HepG2 (cell line): ENCODE measurements at regions not wholly inside any gene's neighbourhood (a gene's known extent, or its start where the extent isn't known, plus 50 kb on each side); places are given as distances from the start of the nearest gene placed in this dataset.

Experiments used
- ATAD3A ChIP-seq: sonication (generic); formaldehyde crosslinking; IDR thresholded peaks from 2 replicates; pipeline ENCODE4 v1.4.0; 2020; ENCODE audit warnings: missing genetic modification reagents
- EZH2 ChIP-seq: conservative IDR thresholded peaks from 2 replicates; pipeline ENCODE4 v1.6.1; 2012; ENCODE audit warnings: mild to moderate bottlenecking, low read depth, low read length, moderate library complexity
- PHF21A ChIP-seq: sonication (generic); formaldehyde crosslinking; IDR thresholded peaks from 2 replicates; pipeline ENCODE4 v1.5.0; 2020; ENCODE audit warnings: mild to moderate bottlenecking, missing genetic modification reagents
- RCOR2 ChIP-seq: IDR thresholded peaks from 2 replicates; pipeline ENCODE4 v1.6.1; 2016; ENCODE audit warnings: missing biosample characterization, missing genetic modification reagents
- TF ChIP-seq, protein P1 (sequence below): IDR thresholded peaks from 2 replicates; pipeline ENCODE4 v1.6.1; 2012; ENCODE audit warnings: inconsistent platforms
- TF ChIP-seq, protein P2 (sequence below): sonication (generic); formaldehyde crosslinking; IDR thresholded peaks from 2 replicates; pipeline ENCODE4 v1.5.0; 2020; ENCODE audit warnings: mild to moderate bottlenecking, missing genetic modification reagents, moderate library complexity
- TF ChIP-seq, protein P3 (sequence below): fragments of 450-650 bp; IDR thresholded peaks from 2 replicates; pipeline ENCODE4 v1.6.1; 2016
- TF ChIP-seq, protein P4 (sequence below): IDR thresholded peaks from 2 replicates; pipeline ENCODE4 v1.6.1; 2012; ENCODE audit warnings: low read depth, low read length, improper control_type of control experiment

DNA sequence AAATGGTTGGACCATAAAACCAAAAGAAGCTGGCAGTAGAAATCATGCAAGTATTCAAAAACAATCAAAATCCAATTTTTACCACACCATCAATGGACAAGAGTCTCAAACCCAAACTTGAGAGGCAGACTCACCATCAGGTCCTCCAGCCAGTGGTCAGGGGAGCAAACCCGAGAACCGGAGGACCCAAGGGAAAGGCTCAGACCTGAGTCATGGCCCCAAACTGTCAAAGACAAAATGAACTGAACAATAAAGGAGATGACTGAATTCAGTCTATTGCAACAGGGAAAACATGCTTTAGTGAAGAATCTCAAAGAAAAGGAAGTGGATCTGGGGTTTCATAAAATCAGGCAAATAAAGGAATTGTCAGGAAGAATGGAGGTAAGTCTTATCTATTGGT lies 150.7 kb upstream of the MGAT5 start:
- TF ChIP-seq, protein P1, sequence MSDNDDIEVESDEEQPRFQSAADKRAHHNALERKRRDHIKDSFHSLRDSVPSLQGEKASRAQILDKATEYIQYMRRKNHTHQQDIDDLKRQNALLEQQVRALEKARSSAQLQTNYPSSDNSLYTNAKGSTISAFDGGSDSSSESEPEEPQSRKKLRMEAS = no peak
- TF ChIP-seq PHF21A (CRISPR knock-in tag) (no peak), RCOR2 (no peak), ATAD3A (CRISPR knock-in tag) (no peak), EZH2 (no peak)
- TF ChIP-seq, protein P2, sequence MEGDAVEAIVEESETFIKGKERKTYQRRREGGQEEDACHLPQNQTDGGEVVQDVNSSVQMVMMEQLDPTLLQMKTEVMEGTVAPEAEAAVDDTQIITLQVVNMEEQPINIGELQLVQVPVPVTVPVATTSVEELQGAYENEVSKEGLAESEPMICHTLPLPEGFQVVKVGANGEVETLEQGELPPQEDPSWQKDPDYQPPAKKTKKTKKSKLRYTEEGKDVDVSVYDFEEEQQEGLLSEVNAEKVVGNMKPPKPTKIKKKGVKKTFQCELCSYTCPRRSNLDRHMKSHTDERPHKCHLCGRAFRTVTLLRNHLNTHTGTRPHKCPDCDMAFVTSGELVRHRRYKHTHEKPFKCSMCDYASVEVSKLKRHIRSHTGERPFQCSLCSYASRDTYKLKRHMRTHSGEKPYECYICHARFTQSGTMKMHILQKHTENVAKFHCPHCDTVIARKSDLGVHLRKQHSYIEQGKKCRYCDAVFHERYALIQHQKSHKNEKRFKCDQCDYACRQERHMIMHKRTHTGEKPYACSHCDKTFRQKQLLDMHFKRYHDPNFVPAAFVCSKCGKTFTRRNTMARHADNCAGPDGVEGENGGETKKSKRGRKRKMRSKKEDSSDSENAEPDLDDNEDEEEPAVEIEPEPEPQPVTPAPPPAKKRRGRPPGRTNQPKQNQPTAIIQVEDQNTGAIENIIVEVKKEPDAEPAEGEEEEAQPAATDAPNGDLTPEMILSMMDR (CRISPR knock-in tag) = no peak
- TF ChIP-seq, protein P3, sequence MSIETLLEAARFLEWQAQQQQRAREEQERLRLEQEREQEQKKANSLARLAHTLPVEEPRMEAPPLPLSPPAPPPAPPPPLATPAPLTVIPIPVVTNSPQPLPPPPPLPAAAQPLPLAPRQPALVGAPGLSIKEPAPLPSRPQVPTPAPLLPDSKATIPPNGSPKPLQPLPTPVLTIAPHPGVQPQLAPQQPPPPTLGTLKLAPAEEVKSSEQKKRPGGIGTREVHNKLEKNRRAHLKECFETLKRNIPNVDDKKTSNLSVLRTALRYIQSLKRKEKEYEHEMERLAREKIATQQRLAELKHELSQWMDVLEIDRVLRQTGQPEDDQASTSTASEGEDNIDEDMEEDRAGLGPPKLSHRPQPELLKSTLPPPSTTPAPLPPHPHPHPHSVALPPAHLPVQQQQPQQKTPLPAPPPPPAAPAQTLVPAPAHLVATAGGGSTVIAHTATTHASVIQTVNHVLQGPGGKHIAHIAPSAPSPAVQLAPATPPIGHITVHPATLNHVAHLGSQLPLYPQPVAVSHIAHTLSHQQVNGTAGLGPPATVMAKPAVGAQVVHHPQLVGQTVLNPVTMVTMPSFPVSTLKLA = no peak
- TF ChIP-seq, protein P4, sequence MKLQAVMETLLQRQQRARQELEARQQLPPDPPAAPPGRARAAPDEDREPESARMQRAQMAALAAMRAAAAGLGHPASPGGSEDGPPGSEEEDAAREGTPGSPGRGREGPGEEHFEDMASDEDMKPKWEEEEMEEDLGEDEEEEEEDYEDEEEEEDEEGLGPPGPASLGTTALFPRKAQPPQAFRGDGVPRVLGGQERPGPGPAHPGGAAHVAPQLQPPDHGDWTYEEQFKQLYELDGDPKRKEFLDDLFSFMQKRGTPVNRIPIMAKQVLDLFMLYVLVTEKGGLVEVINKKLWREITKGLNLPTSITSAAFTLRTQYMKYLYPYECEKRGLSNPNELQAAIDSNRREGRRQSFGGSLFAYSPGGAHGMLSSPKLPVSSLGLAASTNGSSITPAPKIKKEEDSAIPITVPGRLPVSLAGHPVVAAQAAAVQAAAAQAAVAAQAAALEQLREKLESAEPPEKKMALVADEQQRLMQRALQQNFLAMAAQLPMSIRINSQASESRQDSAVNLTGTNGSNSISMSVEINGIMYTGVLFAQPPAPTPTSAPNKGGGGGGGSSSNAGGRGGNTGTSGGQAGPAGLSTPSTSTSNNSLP = no peak
